ENCODE measurements at regions not wholly inside any gene's neighbourhood (a gene's known extent, or its start where the extent isn't known, plus 50 kb on each side); places are given as distances from the start of the nearest gene placed in this dataset.

DNA sequence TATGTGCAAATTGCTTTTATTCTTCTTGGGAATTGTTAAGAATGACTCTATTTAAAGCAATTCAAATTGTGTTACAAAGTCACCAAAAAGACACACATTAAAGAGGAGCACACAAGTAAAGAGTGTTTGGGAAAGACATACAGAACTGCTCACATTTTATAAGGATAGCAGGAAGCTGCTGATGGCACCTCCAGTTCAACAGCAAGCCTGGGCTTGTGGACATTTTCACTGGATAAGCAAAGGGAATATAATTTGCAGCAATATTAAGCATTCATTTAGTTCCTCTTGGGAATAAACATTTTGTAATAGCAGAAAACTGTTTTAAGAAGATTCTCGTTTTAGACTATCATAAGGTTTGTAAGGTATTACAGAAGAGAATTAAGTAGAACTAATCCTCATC, 1271.9 kb downstream of the ZPLD1 start:
- Mint-ChIP-seq H3K4me3 (ENCODE audit: unreplicated experiment) (no peak overlapping the region), H3K27ac (ENCODE audit: low read depth, unreplicated experiment) (no peak overlapping the region), H3K36me3 (ENCODE audit: insufficient read depth, unreplicated experiment) (no peaks in the 10 kb centered on the region), H3K4me1 (ENCODE audit: insufficient read depth, unreplicated experiment) (no peaks in the 10 kb centered on the region), H3K27me3 (ENCODE audit: insufficient read depth, unreplicated experiment) (peaks cover 32% of the 10 kb centered on the region), H3K9me3 (ENCODE audit: unreplicated experiment) (no peaks in the 10 kb centered on the region)
- intact Hi-C loops (cut with micrococcal nuclease), result no loop called here
- DNase-seq (ENCODE audit: unreplicated experiment), result no peak
- TF ChIP-seq, protein P1, sequence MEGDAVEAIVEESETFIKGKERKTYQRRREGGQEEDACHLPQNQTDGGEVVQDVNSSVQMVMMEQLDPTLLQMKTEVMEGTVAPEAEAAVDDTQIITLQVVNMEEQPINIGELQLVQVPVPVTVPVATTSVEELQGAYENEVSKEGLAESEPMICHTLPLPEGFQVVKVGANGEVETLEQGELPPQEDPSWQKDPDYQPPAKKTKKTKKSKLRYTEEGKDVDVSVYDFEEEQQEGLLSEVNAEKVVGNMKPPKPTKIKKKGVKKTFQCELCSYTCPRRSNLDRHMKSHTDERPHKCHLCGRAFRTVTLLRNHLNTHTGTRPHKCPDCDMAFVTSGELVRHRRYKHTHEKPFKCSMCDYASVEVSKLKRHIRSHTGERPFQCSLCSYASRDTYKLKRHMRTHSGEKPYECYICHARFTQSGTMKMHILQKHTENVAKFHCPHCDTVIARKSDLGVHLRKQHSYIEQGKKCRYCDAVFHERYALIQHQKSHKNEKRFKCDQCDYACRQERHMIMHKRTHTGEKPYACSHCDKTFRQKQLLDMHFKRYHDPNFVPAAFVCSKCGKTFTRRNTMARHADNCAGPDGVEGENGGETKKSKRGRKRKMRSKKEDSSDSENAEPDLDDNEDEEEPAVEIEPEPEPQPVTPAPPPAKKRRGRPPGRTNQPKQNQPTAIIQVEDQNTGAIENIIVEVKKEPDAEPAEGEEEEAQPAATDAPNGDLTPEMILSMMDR (IDR thresholded peaks at IDR 0.05; ENCODE audit: unreplicated experiment), result no peak
- ChIA-PET CTCF (interaction anchor here (0.5 kb wide), 1 partner anchor 14 kb away, joined by 4 read pairs; no protein-coding TSS in a partner anchor), POLR2A (no interaction called here)
- no TSS peak for BruUV-seq (replicated peaks)

DNA sequence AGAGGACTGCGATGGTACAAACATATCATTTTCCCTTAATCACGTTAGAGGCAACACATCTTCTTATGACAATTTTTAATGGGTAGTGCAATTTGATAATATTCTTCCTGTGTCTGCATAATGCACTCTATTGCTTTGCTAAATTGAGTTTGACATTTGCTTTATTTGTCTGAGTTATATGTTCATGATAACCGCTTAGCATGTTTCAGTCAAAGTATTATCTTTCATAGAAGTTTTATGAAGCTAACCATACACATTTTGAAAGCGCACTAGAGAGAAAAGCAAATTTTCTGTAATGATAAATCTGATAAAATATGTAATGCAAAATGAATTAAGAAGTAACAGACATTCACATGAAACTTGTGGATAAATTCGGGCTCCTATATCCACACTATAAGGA, 1276.9 kb downstream of the ZPLD1 start:
- no peaks in the 10 kb centered on the region for H3K36me3 Mint-ChIP-seq (ENCODE audit: insufficient read depth, unreplicated experiment)
- peaks cover 10% of the 10 kb centered on the region for H3K4me1 Mint-ChIP-seq (ENCODE audit: insufficient read depth, unreplicated experiment)
- ChIA-PET CTCF (no interaction called here), POLR2A (no interaction called here)
- BruUV-seq (replicated peaks), result no TSS peak
- no peak overlapping the region for H3K4me3 Mint-ChIP-seq (ENCODE audit: unreplicated experiment)
- H3K27ac Mint-ChIP-seq (ENCODE audit: low read depth, unreplicated experiment), result no peak overlapping the region
- TF ChIP-seq, protein P1 (IDR thresholded peaks at IDR 0.05; ENCODE audit: unreplicated experiment), result no peak
- DNase-seq (ENCODE audit: unreplicated experiment), result no peak
- intact Hi-C loops (cut with micrococcal nuclease), result no loop called here
- H3K9me3 Mint-ChIP-seq (ENCODE audit: unreplicated experiment), result no peaks in the 10 kb centered on the region
- H3K27me3 Mint-ChIP-seq (ENCODE audit: insufficient read depth, unreplicated experiment), result peaks cover 22% of the 10 kb centered on the region

DNA sequence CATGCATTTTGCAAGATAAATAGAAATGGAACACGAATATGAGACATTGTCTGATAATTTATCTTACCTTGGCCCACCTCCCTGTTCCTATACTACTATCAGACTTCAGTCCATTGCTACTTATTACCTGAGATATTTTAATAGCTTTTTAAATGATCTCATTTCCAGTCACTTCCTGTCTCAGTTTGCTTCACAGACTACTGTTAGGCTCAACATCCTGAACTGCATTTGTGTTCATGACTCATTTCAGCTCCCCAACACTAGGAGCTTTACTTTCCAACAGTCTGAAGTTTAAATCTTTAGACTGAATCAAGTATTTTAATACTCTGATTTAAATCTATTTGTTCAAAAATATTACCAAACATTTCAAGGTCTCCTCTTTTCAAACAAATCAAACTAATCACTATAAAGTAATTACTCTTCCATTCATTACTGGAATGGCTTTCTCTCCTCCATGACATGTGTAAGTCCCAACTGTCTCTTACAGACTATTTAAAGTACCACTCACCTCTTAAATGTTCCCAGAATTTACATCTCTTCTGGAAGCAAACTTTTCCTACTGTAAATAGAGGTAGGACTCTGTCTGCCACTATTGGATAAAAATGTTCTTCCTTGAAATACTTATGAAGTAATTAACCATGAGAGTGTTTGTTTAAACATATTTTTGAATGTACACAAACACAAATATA, 1277.6 kb downstream of the ZPLD1 start:
- no TSS peak for BruUV-seq (replicated peaks)
- no peaks in the 10 kb centered on the region for H3K36me3 Mint-ChIP-seq (ENCODE audit: insufficient read depth, unreplicated experiment)
- ChIA-PET CTCF (interaction anchor here (0.7 kb wide), 1 partner anchor 44 kb away, joined by 6 read pairs; no protein-coding TSS in a partner anchor), POLR2A (no interaction called here)
- DNase-seq (ENCODE audit: unreplicated experiment), result peak; percentile 1
- intact Hi-C loops (cut with micrococcal nuclease), result no loop called here
- no peaks in the 10 kb centered on the region for H3K9me3 Mint-ChIP-seq (ENCODE audit: unreplicated experiment)
- peak overlapping the region; percentile 11 for H3K27ac Mint-ChIP-seq (ENCODE audit: low read depth, unreplicated experiment)
- peaks cover 24% of the 10 kb centered on the region for H3K27me3 Mint-ChIP-seq (ENCODE audit: insufficient read depth, unreplicated experiment)
- H3K4me3 Mint-ChIP-seq (ENCODE audit: unreplicated experiment), result no peak overlapping the region
- TF ChIP-seq, protein P1 (IDR thresholded peaks at IDR 0.05; ENCODE audit: unreplicated experiment), result no peak
- peaks cover 10% of the 10 kb centered on the region for H3K4me1 Mint-ChIP-seq (ENCODE audit: insufficient read depth, unreplicated experiment)

DNA sequence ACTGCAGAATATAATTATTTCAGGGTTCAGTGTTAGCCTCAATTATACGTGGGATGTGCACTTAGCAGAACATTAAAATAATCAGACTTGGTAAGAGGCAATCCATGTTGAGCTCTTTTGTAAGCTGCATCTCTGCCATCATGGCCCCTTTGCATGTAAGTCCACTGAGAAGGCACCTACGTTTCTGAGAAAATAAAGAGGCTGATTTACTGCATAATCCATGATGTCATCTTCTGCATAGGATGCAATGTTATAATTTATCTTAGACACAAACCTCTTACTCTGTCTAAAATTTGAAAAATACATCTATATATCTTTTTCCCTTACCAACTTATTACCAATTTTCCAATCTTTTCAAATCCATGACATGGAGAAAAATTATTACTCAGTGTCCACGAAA, 1294.7 kb downstream of the ZPLD1 start:
- BruUV-seq (replicated peaks), result no TSS peak
- Mint-ChIP-seq H3K4me3 (ENCODE audit: unreplicated experiment) (no peak overlapping the region), H3K9me3 (ENCODE audit: unreplicated experiment) (no peaks in the 10 kb centered on the region), H3K36me3 (ENCODE audit: insufficient read depth, unreplicated experiment) (no peaks in the 10 kb centered on the region), H3K27ac (ENCODE audit: low read depth, unreplicated experiment) (no peak overlapping the region), H3K27me3 (ENCODE audit: insufficient read depth, unreplicated experiment) (peaks cover 53% of the 10 kb centered on the region), H3K4me1 (ENCODE audit: insufficient read depth, unreplicated experiment) (no peaks in the 10 kb centered on the region)
- intact Hi-C loops (cut with micrococcal nuclease), result no loop called here
- ChIA-PET POLR2A (no interaction called here), CTCF (no interaction called here)
- DNase-seq (ENCODE audit: unreplicated experiment), result no peak
- TF ChIP-seq, protein P1 (IDR thresholded peaks at IDR 0.05; ENCODE audit: unreplicated experiment), result no peak
